Immature natural killer cell (primary cell): ENCODE measurements at regions not wholly inside any gene's neighbourhood (a gene's known extent, or its start where the extent isn't known, plus 50 kb on each side); places are given as distances from the start of the nearest gene placed in this dataset.
"Not testable (repeated sequence)": the region's sequence is repeated elsewhere in the genome, so short reads cannot be mapped to it uniquely, and the experiment has no call there.

ENCODE experiments used
- DNase-seq, 3 donors: peaks; one replicate each; pipeline ENCODE4 v3.0.0; 2022; ENCODE audit warnings: mixed read lengths in 1 of 3
- H3K27ac Mint-ChIP-seq, 6 donors: one replicate each; pipeline ENCODE4 v1.8.0; 2020; ENCODE audit warnings: mixed read lengths in 6 of 6, mild to moderate bottlenecking in 5 of 6, inconsistent platforms in 4 of 6, moderate library complexity in 3 of 6
- H3K27me3 Mint-ChIP-seq, 3 donors: one replicate each; pipeline ENCODE4 v1.8.0; 2020 to 2021; ENCODE audit warnings: low read depth in 3 of 3, mild to moderate bottlenecking in 3 of 3, mixed read lengths in 3 of 3, moderate library complexity in 3 of 3, inconsistent platforms in 1 of 3
- H3K36me3 Mint-ChIP-seq, 3 donors: one replicate each; pipeline ENCODE4 v1.8.0; 2020; ENCODE audit warnings: mixed read lengths in 3 of 3, inconsistent platforms in 2 of 3, mild to moderate bottlenecking in 2 of 3
- H3K4me1 Mint-ChIP-seq, 2 donors: one replicate each; pipeline ENCODE4 v1.8.0; 2020; ENCODE audit warnings: inconsistent platforms in 2 of 2, mild to moderate bottlenecking in 2 of 2, mixed read lengths in 2 of 2, moderate library complexity in 1 of 2
- H3K4me3 Mint-ChIP-seq, 5 donors: one replicate each; pipeline ENCODE4 v1.8.0; 2020; ENCODE audit warnings: mild to moderate bottlenecking in 5 of 5, mixed read lengths in 5 of 5, inconsistent platforms in 3 of 5, moderate library complexity in 3 of 5
- H3K9me3 Mint-ChIP-seq, 6 donors: one replicate each; pipeline ENCODE4 v1.8.0; 2020; ENCODE audit warnings: mild to moderate bottlenecking in 6 of 6, mixed read lengths in 6 of 6, inconsistent platforms in 4 of 6, moderate library complexity in 3 of 6

GRCh38 chr2:215550331-215550730, 114.5 kb upstream of the FN1 start:
- Mint-ChIP-seq H3K4me3 (no peak overlapping the region), H3K36me3 (no peaks in the 10 kb centered on the region), H3K27me3 (peaks cover 0 to 5% (median 5%) of the 10 kb centered on the region in 3 donors), H3K27ac (no peak overlapping the region), H3K4me1 (no peaks in the 10 kb centered on the region), H3K9me3 (no peaks in the 10 kb centered on the region)
- no peak for DNase-seq

GRCh38 chr2:215548714-215549113, 112.8 kb upstream of the FN1 start:
- Mint-ChIP-seq H3K27me3 (peaks cover 2 to 9% (median 5%) of the 10 kb centered on the region in 3 donors), H3K27ac (no peak overlapping the region), H3K9me3 (no peaks in the 10 kb centered on the region), H3K4me3 (no peak overlapping the region), H3K36me3 (no peaks in the 10 kb centered on the region), H3K4me1 (no peaks in the 10 kb centered on the region)
- DNase-seq = no peak

DNA sequence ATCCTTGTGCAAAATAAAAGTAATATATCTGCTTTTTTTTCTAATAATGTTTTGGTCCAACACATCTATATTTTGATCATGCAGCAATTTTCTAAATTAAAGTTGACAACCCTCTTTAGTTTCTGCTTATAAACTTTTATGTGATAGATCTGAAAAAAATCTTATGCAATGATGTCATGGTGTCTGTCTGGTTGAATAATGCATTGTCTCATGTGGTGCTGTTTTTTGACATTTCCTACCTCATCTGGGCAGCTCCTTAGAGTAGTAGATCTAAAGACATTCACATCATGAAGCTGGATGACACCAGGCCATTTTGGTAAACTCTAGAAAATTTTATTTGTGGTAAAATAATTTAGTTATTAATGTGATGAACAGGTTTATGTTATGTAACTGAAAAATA, 106.8 kb upstream of the FN1 start:
- no peak overlapping the region for H3K4me3 Mint-ChIP-seq
- H3K36me3 Mint-ChIP-seq = no peaks in the 10 kb centered on the region
- H3K9me3 Mint-ChIP-seq = no peaks in the 10 kb centered on the region
- H3K4me1 Mint-ChIP-seq = no peaks in the 10 kb centered on the region
- H3K27me3 Mint-ChIP-seq = peaks cover 2 to 6% (median 5%) of the 10 kb centered on the region in 3 donors
- H3K27ac Mint-ChIP-seq = no peak overlapping the region
- no peak for DNase-seq

DNA sequence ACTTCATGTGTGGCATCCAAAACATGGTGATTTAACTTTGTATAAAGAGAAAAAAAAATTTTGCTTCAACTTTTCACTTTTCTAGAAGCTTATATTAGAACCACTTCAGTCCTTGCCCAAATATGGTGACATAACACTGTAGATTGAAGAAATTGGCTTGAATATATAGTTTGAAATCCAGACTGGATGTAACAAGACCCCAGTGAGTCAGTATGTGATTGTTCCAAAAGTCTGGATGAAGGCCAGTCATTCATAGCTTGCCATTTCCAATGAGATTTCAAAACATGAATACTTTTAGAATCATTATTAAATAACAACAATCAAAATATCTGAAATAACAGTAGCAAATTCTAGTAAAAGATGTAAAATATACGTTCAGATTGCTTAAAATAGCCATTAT, 104.8 kb upstream of the FN1 start:
- H3K9me3 Mint-ChIP-seq = no peaks in the 10 kb centered on the region
- H3K4me3 Mint-ChIP-seq = no peak overlapping the region
- H3K36me3 Mint-ChIP-seq = no peaks in the 10 kb centered on the region

GRCh38 chr2:215537611-215538010, 101.7 kb upstream of the FN1 start:
- Mint-ChIP-seq H3K36me3 (no peaks in the 10 kb centered on the region), H3K4me1 (no peaks in the 10 kb centered on the region), H3K27ac (no peak overlapping the region), H3K27me3 (peaks cover 1 to 9% (median 2%) of the 10 kb centered on the region in 3 donors), H3K4me3 (no peak overlapping the region), H3K9me3 (peaks cover 0 to 15% (median 0%) of the 10 kb centered on the region in 6 donors)
- no peak for DNase-seq

More for the DNA sequence above, 104.8 kb upstream of the FN1 start:
- Mint-ChIP-seq H3K27ac (no peak overlapping the region), H3K27me3 (peaks cover 2 to 5% (median 4%) of the 10 kb centered on the region in 3 donors), H3K4me1 (no peaks in the 10 kb centered on the region)
- DNase-seq = no peak

GRCh38 chr2:215536510-215536909, 100.6 kb upstream of the FN1 start:
- DNase-seq = no peak
- Mint-ChIP-seq H3K9me3 (peaks cover 0 to 15% (median 0%) of the 10 kb centered on the region in 6 donors), H3K4me3 (no peak overlapping the region), H3K27me3 (peaks cover 1 to 9% (median 2%) of the 10 kb centered on the region in 3 donors), H3K4me1 (no peaks in the 10 kb centered on the region), H3K27ac (no peak overlapping the region), H3K36me3 (no peaks in the 10 kb centered on the region)

GRCh38 chr2:215535741-215536140, 99.9 kb upstream of the FN1 start:
- Mint-ChIP-seq H3K27ac (no peak overlapping the region), H3K36me3 (no peaks in the 10 kb centered on the region), H3K4me3 (no peak overlapping the region), H3K9me3 (peaks cover 0 to 15% (median 0%) of the 10 kb centered on the region in 6 donors), H3K27me3 (peaks cover 1 to 9% (median 2%) of the 10 kb centered on the region in 3 donors), H3K4me1 (no peaks in the 10 kb centered on the region)
- no peak for DNase-seq

- Mint-ChIP-seq H3K4me3 (no peak overlapping the region), H3K9me3 (peaks cover 0 to 15% (median 0%) of the 10 kb centered on the region in 6 donors), H3K36me3 (no peaks in the 10 kb centered on the region), H3K4me1 (no peaks in the 10 kb centered on the region), H3K27ac (no peak overlapping the region), H3K27me3 (peaks cover 1 to 9% (median 2%) of the 10 kb centered on the region in 3 donors)
- no peak for DNase-seq
These were observed 99.3 kb upstream of the FN1 start for GRCh38 chr2:215535125-215535668.

- not testable (repeated sequence) for DNase-seq, H3K4me1 Mint-ChIP-seq, H3K27me3 Mint-ChIP-seq, H3K27ac Mint-ChIP-seq, H3K36me3 Mint-ChIP-seq, H3K4me3 Mint-ChIP-seq
- H3K9me3 Mint-ChIP-seq = peaks cover 0 to 17% (median 0%) of the 10 kb centered on the region in 6 donors
These were observed 97.8 kb upstream of the FN1 start for GRCh38 chr2:215533716-215534115.

DNA sequence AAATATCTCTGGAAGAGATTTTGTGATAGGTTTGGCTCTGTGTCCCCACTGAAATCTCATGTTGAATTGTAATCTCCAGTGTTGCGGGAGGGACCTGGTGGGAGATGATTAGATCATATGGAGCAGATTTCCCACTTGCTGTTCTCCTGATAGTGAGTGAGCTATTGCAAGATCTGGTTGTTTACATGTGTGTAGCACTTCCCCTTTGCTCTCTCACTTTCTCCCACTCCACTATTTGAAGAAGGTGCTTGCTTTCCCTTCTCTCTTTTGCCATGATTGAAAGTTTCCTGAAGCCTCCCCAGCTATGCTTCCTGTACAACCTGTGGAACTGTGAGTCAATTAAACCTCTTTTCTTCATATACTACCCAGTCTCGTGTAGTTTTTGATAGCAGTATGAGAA, 97.0 kb upstream of the FN1 start:
- peaks cover 1 to 4% (median 2%) of the 10 kb centered on the region in 3 donors for H3K27me3 Mint-ChIP-seq
- peaks cover 0 to 17% (median 0%) of the 10 kb centered on the region in 6 donors for H3K9me3 Mint-ChIP-seq
- H3K36me3 Mint-ChIP-seq = no peaks in the 10 kb centered on the region
- H3K4me1 Mint-ChIP-seq = no peaks in the 10 kb centered on the region
- DNase-seq = no peak
- H3K27ac Mint-ChIP-seq = no peak overlapping the region
- no peak overlapping the region for H3K4me3 Mint-ChIP-seq

DNA sequence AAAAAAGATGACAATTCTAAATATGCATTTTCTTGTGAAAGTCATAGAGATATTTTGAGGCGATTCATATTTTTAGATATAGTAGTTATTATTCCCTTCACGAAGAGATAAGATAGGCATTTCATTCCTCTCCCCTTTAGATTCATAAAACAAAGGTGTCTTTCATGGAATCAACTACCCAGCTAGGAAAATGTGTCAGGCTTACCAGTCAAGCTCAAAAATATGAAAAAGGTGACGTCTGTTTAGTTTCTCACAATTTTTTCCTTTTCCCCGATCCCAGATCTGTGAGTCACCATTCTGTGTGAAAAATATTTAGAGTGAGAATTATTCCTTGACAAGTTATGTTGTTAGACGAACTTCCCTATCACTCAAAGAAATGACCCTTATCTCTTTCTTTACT, 95.4 kb upstream of the FN1 start:
- peaks cover 0 to 17% (median 0%) of the 10 kb centered on the region in 6 donors for H3K9me3 Mint-ChIP-seq
- no peak for DNase-seq
- H3K36me3 Mint-ChIP-seq = no peaks in the 10 kb centered on the region
- H3K27ac Mint-ChIP-seq = no peak overlapping the region
- peaks cover 2 to 4% (median 4%) of the 10 kb centered on the region in 3 donors for H3K27me3 Mint-ChIP-seq
- H3K4me1 Mint-ChIP-seq = no peaks in the 10 kb centered on the region
- no peak overlapping the region for H3K4me3 Mint-ChIP-seq

GRCh38 chr2:215530191-215530968, 94.5 kb upstream of the FN1 start:
- Mint-ChIP-seq H3K4me3 (no peak overlapping the region), H3K9me3 (peaks cover 0 to 17% (median 0%) of the 10 kb centered on the region in 6 donors), H3K27me3 (peaks cover 2 to 4% (median 4%) of the 10 kb centered on the region in 3 donors), H3K27ac (no peak overlapping the region), H3K4me1 (no peaks in the 10 kb centered on the region), H3K36me3 (no peaks in the 10 kb centered on the region)
- no peak for DNase-seq

DNA sequence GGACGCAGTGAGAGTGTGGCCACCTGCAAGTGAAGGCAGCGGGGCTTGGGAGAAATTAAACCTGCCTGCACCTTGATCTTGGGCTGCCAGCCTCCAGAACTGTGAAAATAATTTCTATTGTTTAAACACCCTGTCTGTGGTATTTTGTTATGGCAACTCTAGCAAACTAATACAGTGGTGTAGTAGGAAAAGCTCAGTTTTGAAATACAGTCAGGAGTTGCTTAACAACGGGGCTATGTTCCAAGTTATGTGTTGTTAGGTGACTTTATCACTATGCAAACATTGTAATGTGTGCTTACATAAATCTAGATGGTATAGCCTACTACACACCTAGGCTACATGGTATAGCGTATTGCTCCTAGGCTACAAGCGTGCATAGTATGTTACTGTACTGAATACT, 93.4 kb upstream of the FN1 start:
- no peaks in the 10 kb centered on the region for H3K4me1 Mint-ChIP-seq
- no peak overlapping the region for H3K4me3 Mint-ChIP-seq
- peaks cover 0 to 9% (median under 1%) of the 10 kb centered on the region in 6 donors for H3K9me3 Mint-ChIP-seq
- H3K36me3 Mint-ChIP-seq = no peaks in the 10 kb centered on the region
- DNase-seq = no peak
- peaks cover 0 to 3% (median 3%) of the 10 kb centered on the region in 3 donors for H3K27me3 Mint-ChIP-seq
- no peak overlapping the region for H3K27ac Mint-ChIP-seq

- no peaks in the 10 kb centered on the region for H3K4me1 Mint-ChIP-seq
- H3K4me3 Mint-ChIP-seq = no peak overlapping the region
- H3K9me3 Mint-ChIP-seq = peaks cover 0 to 9% (median under 1%) of the 10 kb centered on the region in 6 donors
- H3K36me3 Mint-ChIP-seq = no peaks in the 10 kb centered on the region
- H3K27ac Mint-ChIP-seq = no peak overlapping the region
- DNase-seq = no peak
- peaks cover 0 to 7% (median 3%) of the 10 kb centered on the region in 3 donors for H3K27me3 Mint-ChIP-seq
These were observed 92.7 kb upstream of the FN1 start for GRCh38 chr2:215528555-215528954.
